Caco-2 (cell line): ENCODE measurements at regions not wholly inside any gene's neighbourhood (a gene's known extent, or its start where the extent isn't known, plus 50 kb on each side); places are given as distances from the start of the nearest gene placed in this dataset.

Source experiments
- BruUV-seq: library from RNA; stranded (reverse); fragments of 400-500 nt; replicated peaks from 2 replicates; lab custom pipeline; 2021; lab: Mats Ljungman, UMichigan
- CTCF ChIA-PET: fragments of 300-600 bp; sonication (Branson Sonifier 250); formaldehyde crosslinking; loops from one replicate; lab custom pipeline; 2022; ENCODE audit warnings: antibody characterized with exemption; lab: Charles Lee
- POLR2A ChIA-PET: fragments of 300-600 bp; sonication (Branson Sonifier 250); formaldehyde crosslinking; loops from one replicate; lab custom pipeline; 2022; ENCODE audit warnings: antibody characterized with exemption; lab: Charles Lee
- DNase-seq, 2 experiments: peaks; one replicate each; pipeline versions ENCODE4 v3.0.0 to v3.0.0-alpha.2; 2020 to 2022
- H3K27me3 ChIP-seq: replicated peaks from 2 replicates; pipeline ENCODE4 v1.6.0; 2011; ENCODE audit warnings: low read length; ENCODE audit not compliant: control insufficient read depth, insufficient read depth
- H3K36me3 ChIP-seq: 2 replicates; pipeline ENCODE4 v1.5.1; 2011; ENCODE audit warnings: low read length; ENCODE audit not compliant: control insufficient read depth, insufficient read depth
- H3K4me1 ChIP-seq: fragments of 250-450 bp; sonication (Bioruptor Pico); 2 replicates; pipeline ENCODE4 v1.5.1; 2020; ENCODE audit warnings: mild to moderate bottlenecking
- H3K4me3 ChIP-seq: 2 replicates; pipeline ENCODE4 v1.5.1; 2011; ENCODE audit warnings: low read depth, mild to moderate bottlenecking, control low read depth, low read length
- H3K9me3 ChIP-seq: fragments of 250-450 bp; sonication (Bioruptor Pico); 2 replicates; pipeline ENCODE4 v1.5.1; 2020; ENCODE audit warnings: mild to moderate bottlenecking, moderate library complexity
- H3K27ac Mint-ChIP-seq: one replicate; pipeline ENCODE4 v1.8.0; 2022; ENCODE audit warnings: mixed read lengths; ENCODE audit not compliant: unreplicated experiment
- H3K27me3 Mint-ChIP-seq: one replicate; pipeline ENCODE4 v1.8.0; 2022; ENCODE audit warnings: mixed read lengths; ENCODE audit not compliant: insufficient read depth, unreplicated experiment
- H3K36me3 Mint-ChIP-seq: one replicate; pipeline ENCODE4 v1.8.0; 2022; ENCODE audit warnings: mild to moderate bottlenecking, mixed read lengths; ENCODE audit not compliant: insufficient read depth, unreplicated experiment
- H3K4me1 Mint-ChIP-seq: one replicate; pipeline ENCODE4 v1.8.0; 2022; ENCODE audit warnings: low read depth, mixed read lengths; ENCODE audit not compliant: unreplicated experiment
- H3K4me3 Mint-ChIP-seq: one replicate; pipeline ENCODE4 v1.8.0; 2022; ENCODE audit warnings: mild to moderate bottlenecking, moderate library complexity, mixed read lengths; ENCODE audit not compliant: unreplicated experiment
- H3K9me3 Mint-ChIP-seq: one replicate; pipeline ENCODE4 v1.8.0; 2022; ENCODE audit warnings: mixed read lengths; ENCODE audit not compliant: unreplicated experiment
- CTCF ChIP-seq, 2 experiments: fragments of 200-600 bp in 1 of 2; IDR thresholded peaks; 1 replicate in 1 of 2; 2 replicates in 1 of 2; pipeline versions ENCODE4 v1.5.1 to v1.8.0; 2011 to 2022; ENCODE audit warnings: antibody characterized with exemption in 1 of 2, control low read depth in 1 of 2, inconsistent platforms in 1 of 2, low read depth in 1 of 2, low read length in 1 of 2, mild to moderate bottlenecking in 1 of 2, moderate library complexity in 1 of 2; ENCODE audit not compliant: insufficient read depth in 1 of 2, severe bottlenecking in 1 of 2, unreplicated experiment in 1 of 2
- intact Hi-C: fragments of 100-400 bp; cut with micrococcal nuclease; formaldehyde crosslinking; loops from one replicate; pipeline ENCODE4 v1.10.0; 2022; ENCODE audit not compliant: unreplicated experiment

GRCh38 chr13:94764576-94765321 lies 52.4 kb upstream of the SOX21 start:
- Mint-ChIP-seq H3K9me3 (peaks cover 7% of the 10 kb centered on the region), H3K4me3 (no peak overlapping the region), H3K36me3 (no peaks in the 10 kb centered on the region), H3K4me1 (no peaks in the 10 kb centered on the region), H3K27ac (no peak overlapping the region), H3K27me3 (peaks cover 26% of the 10 kb centered on the region)
- H3K4me1 ChIP-seq: no peaks in the 10 kb centered on the region
- ChIA-PET POLR2A (no interaction called here), CTCF (no interaction called here)
- no peaks in the 10 kb centered on the region for H3K36me3 ChIP-seq
- H3K27me3 ChIP-seq: no peaks in the 10 kb centered on the region
- no peak for DNase-seq
- no peak for TF ChIP-seq CTCF (IDR thresholded peaks at IDR 0.05; ENCODE audit: insufficient read depth in 1 of 2, low read depth in 1 of 2, low read length in 1 of 2, severe bottlenecking in 1 of 2, unreplicated experiment in 1 of 2)
- intact Hi-C loops: no loop called here
- H3K9me3 ChIP-seq: no peaks in the 10 kb centered on the region
- BruUV-seq: no TSS peak
- no peak overlapping the region for H3K4me3 ChIP-seq
